AG09319 (cell line): ENCODE measurements at regions not wholly inside any gene's neighbourhood (a gene's known extent, or its start where the extent isn't known, plus 50 kb on each side); places are given as distances from the start of the nearest gene placed in this dataset.

Experiments used
- DNase-seq: peaks from one replicate; pipeline ENCODE4 v3.0.0-alpha.2; 2010; ENCODE audit warnings: low read depth; ENCODE audit errors: extremely low read depth
- CTCF ChIP-seq: IDR thresholded peaks from 2 replicates; pipeline ENCODE4 v1.5.1; 2011; ENCODE audit warnings: low read depth, mild to moderate bottlenecking, inconsistent platforms, low read length, moderate library complexity

- TF ChIP-seq CTCF, result no peak
- no peak for DNase-seq
These were observed 258.4 kb upstream of the NPVF start for GRCh38 chr7:25486656-25487055.

GRCh38 chr7:25493805-25494366 lies 265.6 kb upstream of the NPVF start:
- no peak for TF ChIP-seq CTCF
- no peak for DNase-seq

GRCh38 chr7:25494896-25495295 lies 266.6 kb upstream of the NPVF start:
- TF ChIP-seq CTCF, result no peak
- DNase-seq, result no peak

GRCh38 chr7:25495342-25496250 lies 267.3 kb upstream of the NPVF start:
- no peak for TF ChIP-seq CTCF
- no peak for DNase-seq

- DNase-seq, result no peak
- TF ChIP-seq CTCF, result no peak
These were observed 268.4 kb upstream of the NPVF start for GRCh38 chr7:25496476-25497368.

GRCh38 chr7:25500393-25500921 lies 272.2 kb upstream of the NPVF start:
- DNase-seq, result no peak
- TF ChIP-seq CTCF, result no peak
